IPS DF 6.9 (cell line): ENCODE measurements at regions not wholly inside any gene's neighbourhood (a gene's known extent, or its start where the extent isn't known, plus 50 kb on each side); places are given as distances from the start of the nearest gene placed in this dataset.
"Not testable (repeated sequence)": the region's sequence is repeated elsewhere in the genome, so short reads cannot be mapped to it uniquely, and the experiment has no call there.

Source experiments
- DNase-seq: peaks from one replicate; pipeline ENCODE4 v3.0.0-alpha.2; 2013; ENCODE audit warnings: low read depth, low spot score
- H3K27ac ChIP-seq: one replicate; pipeline ENCODE4 v1.5.1; 2013; ENCODE audit warnings: low read length, control low read depth
- H3K27me3 ChIP-seq: 2 replicates; pipeline ENCODE4 v1.6.1; 2013; ENCODE audit warnings: mild to moderate bottlenecking, low read length; ENCODE audit not compliant: control insufficient read depth, insufficient read depth
- H3K36me3 ChIP-seq: 2 replicates; pipeline ENCODE4 v1.6.1; 2013; ENCODE audit warnings: low read length; ENCODE audit not compliant: control insufficient read depth, insufficient read depth
- H3K4me1 ChIP-seq: 2 replicates; pipeline ENCODE4 v1.6.1; 2013; ENCODE audit warnings: low read length; ENCODE audit not compliant: control insufficient read depth, insufficient read depth
- H3K4me3 ChIP-seq: 2 replicates; pipeline ENCODE4 v1.5.1; 2013; ENCODE audit warnings: mild to moderate bottlenecking, low read length
- H3K9me3 ChIP-seq: 2 replicates; pipeline ENCODE4 v1.6.1; 2013; ENCODE audit warnings: low read length, inconsistent platforms; ENCODE audit not compliant: control insufficient read depth, insufficient read depth
- WGBS: extraction: QIAGEN DNeasy Blood & Tissue Kit; methylation state at CpG from one replicate; pipeline ENCODE4 v1.1.7; 2013; ENCODE audit warnings: mixed read lengths, missing lambda C conversion rate; ENCODE audit not compliant: insufficient read length, insufficient coverage; 5-methylcytosine and 5-hydroxymethylcytosine counted together

DNA sequence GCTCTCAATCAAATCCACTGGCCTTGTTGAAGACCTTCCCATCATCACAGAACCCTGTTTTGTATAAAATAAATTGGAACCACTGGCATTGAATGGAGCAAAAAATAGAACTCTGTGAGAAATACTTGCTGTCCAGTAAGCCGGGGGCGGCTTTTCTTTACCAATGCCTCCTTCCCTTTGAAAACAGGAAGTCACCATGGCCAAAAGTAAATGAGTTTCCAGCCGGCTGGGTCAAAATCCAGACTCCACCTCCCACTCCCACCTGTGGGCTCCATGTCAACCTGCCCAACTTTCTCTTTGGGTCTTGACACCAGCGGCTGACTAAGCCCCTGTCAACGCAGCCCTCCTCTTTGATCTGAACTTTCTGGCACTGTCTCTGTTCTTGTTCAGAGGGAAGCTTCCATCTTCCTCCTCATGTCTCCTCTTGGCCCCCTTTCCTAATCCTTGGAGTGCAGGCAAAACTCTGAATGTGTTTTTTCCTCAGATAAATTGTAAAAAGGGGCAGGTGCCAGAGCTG is 95.2 kb downstream of the TFAP2C start:
- H3K27ac ChIP-seq, result no peak overlapping the region
- no CpG with 5 or more reads among the region's 5 CpGs for WGBS

DNA sequence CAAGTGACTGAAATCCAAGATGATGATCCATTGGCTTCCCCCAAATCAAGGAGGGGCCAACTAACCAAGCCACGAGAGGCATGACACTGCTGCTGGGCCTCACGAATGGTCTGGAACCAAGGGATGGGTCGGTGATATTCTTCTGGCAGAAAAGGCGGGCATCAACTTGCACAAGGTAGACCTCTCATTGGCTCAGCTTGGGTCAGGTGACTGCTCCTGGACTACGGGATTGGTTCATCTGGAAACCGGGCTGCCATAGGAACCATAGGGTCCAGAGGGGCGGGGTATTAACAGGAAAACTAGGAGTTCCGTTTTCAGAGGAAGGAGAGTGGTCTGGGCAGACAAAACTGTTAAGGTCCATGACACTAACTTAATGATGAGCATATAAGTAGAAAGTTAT is 100.9 kb downstream of the TFAP2C start:
- Histone ChIP-seq H3K4me1 (0 out of 2 replicates have a peak, but pooled peaks cover under 1% of the 10 kb centered on the region), H3K27ac (no peak overlapping the region), H3K4me3 (no peak overlapping the region), H3K9me3 (no peaks in the 10 kb centered on the region), H3K27me3 (no peaks in the 10 kb centered on the region), H3K36me3 (0 out of 2 replicates have a peak, but pooled peaks cover 2% of the 10 kb centered on the region)
- no CpG with 5 or more reads among the region's 8 CpGs for WGBS
- DNase-seq, result no peak

More for the DNA sequence above, 95.2 kb downstream of the TFAP2C start:
- no peak for DNase-seq
- H3K36me3 ChIP-seq, result no peaks in the 10 kb centered on the region
- H3K4me1 ChIP-seq, result no peaks in the 10 kb centered on the region
- H3K4me3 ChIP-seq, result no peak overlapping the region
- H3K27me3 ChIP-seq, result no peaks in the 10 kb centered on the region
- H3K9me3 ChIP-seq, result no peaks in the 10 kb centered on the region

DNA sequence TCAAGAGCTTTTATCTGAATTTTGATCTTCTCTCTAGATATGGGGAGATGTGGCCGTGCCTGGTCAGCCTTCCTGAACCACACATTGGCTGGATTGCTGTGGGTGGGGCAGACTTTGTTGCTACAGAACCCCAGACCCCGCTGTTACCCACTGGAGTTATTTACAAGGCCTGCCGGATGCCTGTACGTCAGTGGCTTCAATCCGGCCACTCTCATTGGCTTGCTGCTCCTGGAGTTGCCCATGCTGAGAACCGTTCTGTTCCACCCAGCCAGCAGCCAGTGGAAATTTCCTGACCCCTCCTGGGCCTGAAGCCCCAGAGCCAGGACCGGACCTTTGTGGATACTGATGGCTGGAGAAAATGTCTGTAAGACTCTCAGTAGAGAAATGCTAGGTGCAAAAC is 101.9 kb downstream of the TFAP2C start:
- H3K27me3 ChIP-seq, result no peaks in the 10 kb centered on the region
- no CpG with 5 or more reads among the region's 7 CpGs for WGBS

DNA sequence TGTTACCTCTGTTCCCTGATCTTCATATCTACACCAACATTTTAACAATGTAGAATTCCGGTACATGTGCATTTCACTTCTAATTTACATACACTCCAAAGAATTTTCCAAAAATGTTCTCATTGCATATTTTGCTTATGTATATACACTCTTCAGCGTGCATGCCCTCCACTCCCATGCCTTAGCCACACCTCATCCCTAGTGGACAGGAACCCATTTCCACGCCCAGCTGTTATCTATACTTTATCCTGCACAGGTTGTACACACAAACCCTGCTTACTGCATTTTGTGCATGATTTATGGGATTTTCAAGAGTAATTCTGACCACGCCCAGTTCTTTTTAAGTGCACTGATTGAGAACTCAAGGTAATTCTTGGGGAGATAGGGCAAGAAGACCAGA is 102.4 kb downstream of the TFAP2C start:
- no CpG with 5 or more reads among the region's 4 CpGs for WGBS
- H3K27ac ChIP-seq, result no peak overlapping the region
- H3K36me3 ChIP-seq, result 0 out of 2 replicates have a peak, but pooled peaks cover 2% of the 10 kb centered on the region
- H3K4me3 ChIP-seq, result no peak overlapping the region
- H3K4me1 ChIP-seq, result peaks cover 5% of the 10 kb centered on the region; the same call in 1 of the 2 replicates
- H3K27me3 ChIP-seq, result no peaks in the 10 kb centered on the region
- DNase-seq, result no peak
- H3K9me3 ChIP-seq, result no peaks in the 10 kb centered on the region

More for the DNA sequence above, 101.9 kb downstream of the TFAP2C start:
- no peak for DNase-seq
- Histone ChIP-seq H3K27ac (no peak overlapping the region), H3K4me1 (peaks cover 5% of the 10 kb centered on the region; the same call in 1 of the 2 replicates), H3K9me3 (no peaks in the 10 kb centered on the region), H3K4me3 (no peak overlapping the region), H3K36me3 (0 out of 2 replicates have a peak, but pooled peaks cover 2% of the 10 kb centered on the region)

DNA sequence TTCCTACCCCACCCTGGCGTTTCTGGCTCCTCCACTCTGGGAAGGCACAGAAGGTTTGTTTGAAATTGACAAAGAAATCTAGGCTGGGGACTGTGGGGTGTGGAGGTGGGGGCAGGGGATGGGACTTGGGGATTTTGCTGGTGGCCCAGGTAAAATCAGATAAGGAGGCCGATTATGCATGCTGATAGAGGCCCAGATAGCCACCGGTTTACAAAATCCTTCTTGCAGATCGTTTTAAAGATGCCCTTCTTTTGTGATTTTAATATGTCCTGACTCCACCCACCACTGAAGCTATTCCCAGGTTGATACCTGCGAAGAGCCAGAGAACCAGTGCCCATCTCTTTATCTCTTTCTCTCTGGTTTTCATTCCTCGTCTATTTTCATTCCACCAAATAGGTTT is 104.9 kb downstream of the TFAP2C start:
- DNase-seq, result no peak

DNA sequence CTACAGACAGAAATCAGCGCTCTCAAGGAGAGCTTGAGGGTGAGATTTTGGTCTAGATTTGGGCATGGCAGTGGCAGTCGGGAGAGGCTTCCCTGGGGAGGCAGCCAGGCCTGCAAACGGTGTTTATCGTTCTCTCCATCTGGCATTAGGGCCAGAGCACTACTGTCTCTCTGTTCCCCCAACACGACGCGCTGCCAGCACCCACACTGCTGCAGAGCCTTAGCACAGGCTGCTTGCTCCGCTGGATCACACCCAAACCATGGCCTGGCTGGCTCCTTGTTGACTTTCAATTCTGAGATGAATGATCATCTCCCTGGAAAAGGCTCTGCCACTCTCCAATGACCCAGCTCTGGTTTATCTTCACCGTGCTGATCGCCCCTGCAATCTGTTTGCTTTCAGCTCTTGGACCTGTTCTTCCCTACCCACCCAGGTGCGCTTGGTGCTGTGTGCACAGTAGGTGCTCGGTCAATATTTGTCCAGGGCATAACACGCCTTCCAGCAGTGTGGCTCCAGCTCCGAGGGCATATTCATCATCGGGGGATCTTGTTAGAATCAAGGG is 106.1 kb downstream of the TFAP2C start:
- H3K4me3 ChIP-seq, result no peak overlapping the region
- H3K36me3 ChIP-seq, result no peaks in the 10 kb centered on the region
- H3K27ac ChIP-seq, result no peak overlapping the region
- H3K9me3 ChIP-seq, result no peaks in the 10 kb centered on the region
- DNase-seq, result no peak
- peaks cover 8% of the 10 kb centered on the region; the same call in 1 of the 2 replicates for H3K27me3 ChIP-seq
- no CpG with 5 or more reads among the region's 15 CpGs for WGBS
- H3K4me1 ChIP-seq, result peaks cover 9% of the 10 kb centered on the region; the same call in 1 of the 2 replicates

More for the DNA sequence above, 104.9 kb downstream of the TFAP2C start:
- no CpG with 5 or more reads among the region's 6 CpGs for WGBS
- Histone ChIP-seq H3K27ac (no peak overlapping the region), H3K4me1 (peaks cover 9% of the 10 kb centered on the region; the same call in 1 of the 2 replicates), H3K4me3 (no peak overlapping the region), H3K36me3 (0 out of 2 replicates have a peak, but pooled peaks cover 2% of the 10 kb centered on the region), H3K9me3 (no peaks in the 10 kb centered on the region), H3K27me3 (peaks cover 8% of the 10 kb centered on the region; the same call in 1 of the 2 replicates)

DNA sequence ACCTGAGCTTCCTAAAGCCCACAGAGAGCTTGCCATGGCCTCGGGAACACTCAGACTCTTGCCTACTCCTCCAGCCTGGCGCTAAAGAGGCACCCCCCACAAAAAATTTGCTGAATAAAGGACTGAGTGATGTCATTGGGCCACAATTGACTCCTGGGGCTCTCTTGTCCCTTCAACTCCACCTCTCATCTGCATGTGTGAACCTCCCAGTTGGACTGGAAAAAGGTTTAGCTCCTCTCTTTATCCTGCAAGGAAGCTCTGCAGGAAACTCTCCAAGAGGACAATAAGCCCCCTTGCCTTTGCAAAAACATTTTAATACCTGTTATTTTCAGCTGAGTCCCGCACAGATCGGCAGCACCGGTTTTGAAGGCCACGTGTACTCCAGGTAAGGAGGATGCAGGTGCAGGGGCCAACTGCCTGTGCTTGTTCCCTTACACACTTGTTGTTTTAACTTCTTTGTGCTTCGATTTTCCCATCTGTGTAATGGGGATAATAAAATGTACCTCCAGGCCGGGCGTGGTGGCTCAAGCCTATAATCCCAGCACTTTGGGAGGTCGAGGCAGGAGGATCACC is 107.3 kb downstream of the TFAP2C start:
- WGBS, result no CpG with 5 or more reads among the region's 10 CpGs
- Histone ChIP-seq H3K9me3 (no peaks in the 10 kb centered on the region), H3K27ac (no peak overlapping the region), H3K36me3 (no peaks in the 10 kb centered on the region), H3K27me3 (peaks cover 8% of the 10 kb centered on the region; the same call in 1 of the 2 replicates), H3K4me3 (no peak overlapping the region), H3K4me1 (peaks cover 9% of the 10 kb centered on the region; the same call in 1 of the 2 replicates)
- DNase-seq, result peak; percentile 97

DNA sequence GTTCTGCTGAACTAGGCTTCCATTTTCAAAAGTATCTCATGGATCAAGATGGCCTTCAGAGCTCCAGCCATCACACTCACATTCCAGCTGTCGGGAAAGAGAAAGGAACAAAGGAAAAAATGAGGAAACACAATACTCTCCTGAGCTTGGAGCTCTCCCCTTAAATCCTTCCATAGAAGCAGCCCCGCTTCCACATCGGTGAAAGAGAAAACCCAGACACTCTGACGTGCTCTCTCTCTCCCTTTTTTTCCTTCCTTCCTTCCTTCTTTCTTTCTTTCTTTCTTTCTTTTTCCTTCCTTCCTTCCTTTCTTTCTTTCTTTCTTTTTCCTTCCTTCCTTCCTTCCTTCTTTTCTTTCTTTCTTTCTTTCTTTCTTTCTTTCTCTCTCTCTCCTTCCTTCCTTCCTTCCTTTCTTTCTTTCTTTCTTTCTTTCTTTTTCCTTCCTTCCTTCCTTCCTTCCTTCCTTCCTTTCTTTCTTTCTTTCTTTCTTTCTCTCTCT is 115.3 kb downstream of the TFAP2C start:
- H3K4me3 ChIP-seq, H3K27ac ChIP-seq, H3K4me1 ChIP-seq, H3K9me3 ChIP-seq, DNase-seq, H3K27me3 ChIP-seq, H3K36me3 ChIP-seq: not testable (repeated sequence)
- WGBS, result no CpG with 5 or more reads among the region's 4 CpGs

DNA sequence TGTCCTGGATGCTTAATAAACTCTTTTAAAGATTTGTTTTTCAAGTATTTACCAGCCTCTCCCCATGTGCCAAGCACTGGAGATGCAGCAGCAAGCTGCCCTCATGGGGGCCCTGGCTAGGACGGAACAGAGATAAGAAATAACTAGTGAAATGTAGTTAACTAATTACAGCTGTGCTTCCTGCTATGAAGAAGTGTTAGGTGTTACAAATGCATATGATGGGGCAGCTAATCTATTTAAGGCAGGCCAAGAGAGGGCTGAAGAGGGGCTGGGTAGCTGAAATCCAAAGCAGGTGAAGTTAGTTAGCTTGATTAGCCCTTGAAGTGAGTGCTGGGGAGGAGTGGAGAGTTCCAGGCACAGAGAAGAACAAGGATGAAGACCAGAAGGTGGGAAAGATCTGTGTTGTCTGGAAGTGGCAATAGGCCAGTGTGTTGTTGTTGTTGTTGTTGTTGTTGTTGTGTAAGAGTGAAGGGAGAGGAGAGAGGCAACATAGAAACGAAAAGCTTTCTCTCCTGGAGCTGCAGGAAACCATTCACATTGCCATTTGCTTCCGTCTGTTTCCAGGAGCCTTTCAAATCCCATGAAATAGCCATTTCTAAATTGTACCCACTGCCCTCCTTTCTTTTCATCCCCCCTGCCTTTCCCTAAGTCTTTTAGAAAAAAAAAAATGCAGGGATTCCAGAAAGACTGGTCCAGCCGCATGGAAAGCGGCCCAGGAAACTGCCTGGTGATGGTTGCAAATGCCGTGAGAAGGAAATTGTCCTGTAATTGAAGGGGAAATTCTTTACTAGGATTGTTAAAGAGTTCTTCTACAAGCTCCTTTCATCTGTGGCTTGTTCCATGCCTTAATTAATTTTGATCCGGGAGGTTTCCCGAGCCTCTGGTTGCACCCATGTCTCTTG is 119.6 kb downstream of the TFAP2C start:
- no peaks in the 10 kb centered on the region for H3K36me3 ChIP-seq
- H3K4me1 ChIP-seq, result peaks cover 7% of the 10 kb centered on the region; the same call in 1 of the 2 replicates
- H3K27me3 ChIP-seq, result peaks cover 2% of the 10 kb centered on the region; the same call in 1 of the 2 replicates
- H3K27ac ChIP-seq, result no peak overlapping the region
- no peaks in the 10 kb centered on the region for H3K9me3 ChIP-seq
- H3K4me3 ChIP-seq, result no peak overlapping the region
- DNase-seq, result no peak
- WGBS, result no CpG with 5 or more reads among the region's 8 CpGs

DNA sequence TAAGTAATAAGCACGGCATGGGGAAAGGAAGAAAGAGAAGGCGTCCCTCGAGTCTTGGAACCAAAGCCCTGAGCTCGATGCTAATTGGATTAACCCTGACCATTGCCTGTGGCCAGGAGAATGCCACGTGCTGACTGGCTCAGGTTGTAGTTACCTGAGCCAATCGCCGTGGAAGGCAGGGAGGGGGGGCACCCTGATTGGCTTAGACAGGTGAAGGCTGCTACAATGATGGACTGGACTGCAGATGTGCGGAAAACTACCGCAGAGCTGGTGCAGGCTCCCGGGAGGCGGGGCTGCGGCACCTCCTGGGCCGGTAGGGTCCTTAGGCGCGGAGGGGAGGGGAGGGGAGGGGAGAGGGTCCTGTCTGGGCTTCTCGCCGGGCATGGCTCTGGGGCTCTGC is 121.3 kb downstream of the TFAP2C start:
- H3K4me3 ChIP-seq, result no peak overlapping the region
- peaks cover 2% of the 10 kb centered on the region; the same call in 1 of the 2 replicates for H3K27me3 ChIP-seq
- peak; percentile 64 for DNase-seq
- peaks cover 7% of the 10 kb centered on the region; the same call in 1 of the 2 replicates for H3K4me1 ChIP-seq
- H3K36me3 ChIP-seq, result no peaks in the 10 kb centered on the region
- no peaks in the 10 kb centered on the region for H3K9me3 ChIP-seq
- no CpG with 5 or more reads among the region's 17 CpGs for WGBS
- H3K27ac ChIP-seq, result no peak overlapping the region
